ENCODE measurements at regions not wholly inside any gene's neighbourhood (a gene's known extent, or its start where the extent isn't known, plus 50 kb on each side); places are given as distances from the start of the nearest gene placed in this dataset.

DNA sequence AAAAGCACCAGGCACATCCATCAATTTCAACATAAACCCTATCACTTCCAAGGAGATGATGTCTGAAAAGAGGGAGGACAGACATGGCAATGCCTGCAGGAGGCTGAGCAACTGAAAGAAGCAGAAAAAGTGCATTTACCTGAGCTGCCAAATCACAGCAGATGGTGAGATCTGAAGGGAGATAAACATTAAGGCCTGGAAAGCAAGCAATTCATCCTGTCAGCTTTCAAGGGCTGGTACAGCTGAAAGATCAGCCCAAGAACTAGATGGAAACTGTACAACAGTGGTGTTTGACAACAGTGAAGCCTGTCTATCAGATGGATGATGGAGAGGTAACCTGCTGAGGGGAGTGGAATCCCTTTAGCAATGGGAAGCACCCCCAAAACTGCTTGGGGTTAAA is 433.2 kb upstream of the ZNF608 start:
- TF ChIP-seq, protein P1, sequence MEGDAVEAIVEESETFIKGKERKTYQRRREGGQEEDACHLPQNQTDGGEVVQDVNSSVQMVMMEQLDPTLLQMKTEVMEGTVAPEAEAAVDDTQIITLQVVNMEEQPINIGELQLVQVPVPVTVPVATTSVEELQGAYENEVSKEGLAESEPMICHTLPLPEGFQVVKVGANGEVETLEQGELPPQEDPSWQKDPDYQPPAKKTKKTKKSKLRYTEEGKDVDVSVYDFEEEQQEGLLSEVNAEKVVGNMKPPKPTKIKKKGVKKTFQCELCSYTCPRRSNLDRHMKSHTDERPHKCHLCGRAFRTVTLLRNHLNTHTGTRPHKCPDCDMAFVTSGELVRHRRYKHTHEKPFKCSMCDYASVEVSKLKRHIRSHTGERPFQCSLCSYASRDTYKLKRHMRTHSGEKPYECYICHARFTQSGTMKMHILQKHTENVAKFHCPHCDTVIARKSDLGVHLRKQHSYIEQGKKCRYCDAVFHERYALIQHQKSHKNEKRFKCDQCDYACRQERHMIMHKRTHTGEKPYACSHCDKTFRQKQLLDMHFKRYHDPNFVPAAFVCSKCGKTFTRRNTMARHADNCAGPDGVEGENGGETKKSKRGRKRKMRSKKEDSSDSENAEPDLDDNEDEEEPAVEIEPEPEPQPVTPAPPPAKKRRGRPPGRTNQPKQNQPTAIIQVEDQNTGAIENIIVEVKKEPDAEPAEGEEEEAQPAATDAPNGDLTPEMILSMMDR (IDR thresholded peaks at IDR 0.05 in 4 of 5, conservative IDR thresholded peaks at IDR 0.05 in 1 of 5), result no peak
- intact Hi-C loops (cut with DNase I; ENCODE audit: low total_unique reads), result no loop called here
- in situ Hi-C loops (cut with MboI; ENCODE audit: low sequenced_read_pairs in 4 of 4), result no loop called here
- H3K36me3 ChIP-seq, result no peaks in the 10 kb centered on the region
- no peak for ATAC-seq
- no peak overlapping the region for H3K4me3 ChIP-seq
- no peaks in the 10 kb centered on the region for H3K4me1 ChIP-seq
- DNase-seq, result no peak
- H3K27me3 ChIP-seq, result no peaks in the 10 kb centered on the region
- no peak overlapping the region for H3K27ac ChIP-seq
- no peaks in the 10 kb centered on the region for H3K9me3 ChIP-seq

DNA sequence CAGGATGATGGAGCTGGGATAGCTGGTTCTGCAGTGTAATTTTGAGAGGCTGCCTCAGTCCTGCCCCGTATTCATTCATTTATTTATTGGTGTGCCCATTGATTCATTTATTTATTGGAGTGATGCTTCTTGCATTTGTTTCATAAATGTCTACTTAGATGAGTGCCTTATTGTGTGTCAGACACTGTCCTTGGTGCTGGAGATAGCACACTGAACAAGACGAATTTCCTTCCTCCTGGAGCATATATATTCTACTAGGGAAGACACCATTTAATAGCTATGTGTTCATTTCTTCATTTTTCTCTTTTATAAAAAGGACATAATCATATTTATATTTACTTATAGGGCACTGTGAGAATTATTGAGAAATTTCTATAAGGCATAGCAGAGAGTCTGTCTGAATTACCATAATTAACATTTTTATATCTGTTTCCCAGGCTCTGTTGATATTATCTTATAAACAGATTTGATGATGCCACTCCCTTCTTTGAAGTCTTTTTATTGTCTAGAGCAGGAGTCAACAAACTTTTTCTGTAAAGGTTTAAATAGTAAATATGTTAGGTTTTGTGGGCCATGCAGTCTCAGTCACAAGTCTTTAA is 433.9 kb upstream of the ZNF608 start:
- Histone ChIP-seq H3K4me1 (no peaks in the 10 kb centered on the region), H3K36me3 (no peaks in the 10 kb centered on the region), H3K27me3 (no peaks in the 10 kb centered on the region), H3K4me3 (no peak overlapping the region), H3K27ac (no peak overlapping the region), H3K9me3 (no peaks in the 10 kb centered on the region)
- intact Hi-C loops (cut with DNase I; ENCODE audit: low total_unique reads) (no loop called here), in situ Hi-C loops (cut with MboI; ENCODE audit: low sequenced_read_pairs in 4 of 4) (no loop called here)
- no peak for DNase-seq
- TF ChIP-seq, protein P1 (IDR thresholded peaks at IDR 0.05 in 4 of 5, conservative IDR thresholded peaks at IDR 0.05 in 1 of 5), result no peak
- TF ChIP-seq POLR2A (IDR thresholded peaks at IDR 0.05), result no peak
- ATAC-seq, result no peak

DNA sequence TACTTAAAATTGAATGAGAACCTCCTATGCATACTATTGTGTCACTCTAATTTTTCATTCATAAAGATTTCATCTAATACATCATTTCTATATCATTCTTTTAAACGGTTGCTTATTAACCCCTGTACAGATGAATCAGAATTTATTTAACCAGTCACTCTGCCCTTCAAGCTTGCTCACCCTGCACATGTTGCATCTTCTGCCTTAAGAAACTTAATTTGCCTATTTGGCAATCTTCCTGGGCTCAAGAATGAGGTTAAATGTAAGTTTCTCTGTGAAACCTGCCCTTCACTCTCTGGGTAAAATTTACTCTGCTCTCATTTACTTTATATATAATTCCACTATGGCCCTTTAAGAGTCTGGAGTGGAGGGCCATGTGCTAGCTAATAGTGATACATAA is 434.7 kb upstream of the ZNF608 start:
- H3K27me3 ChIP-seq, result no peaks in the 10 kb centered on the region
- H3K27ac ChIP-seq, result no peak overlapping the region
- H3K9me3 ChIP-seq, result no peaks in the 10 kb centered on the region
- no peaks in the 10 kb centered on the region for H3K4me1 ChIP-seq
- H3K4me3 ChIP-seq, result no peak overlapping the region
- no peaks in the 10 kb centered on the region for H3K36me3 ChIP-seq
- intact Hi-C loops (cut with DNase I; ENCODE audit: low total_unique reads) (no loop called here), in situ Hi-C loops (cut with MboI; ENCODE audit: low sequenced_read_pairs in 4 of 4) (no loop called here)
- TF ChIP-seq, protein P1 (IDR thresholded peaks at IDR 0.05 in 4 of 5, conservative IDR thresholded peaks at IDR 0.05 in 1 of 5), result no peak
- TF ChIP-seq POLR2A (IDR thresholded peaks at IDR 0.05), result no peak
- ATAC-seq, result no peak
- DNase-seq, result no peak

DNA sequence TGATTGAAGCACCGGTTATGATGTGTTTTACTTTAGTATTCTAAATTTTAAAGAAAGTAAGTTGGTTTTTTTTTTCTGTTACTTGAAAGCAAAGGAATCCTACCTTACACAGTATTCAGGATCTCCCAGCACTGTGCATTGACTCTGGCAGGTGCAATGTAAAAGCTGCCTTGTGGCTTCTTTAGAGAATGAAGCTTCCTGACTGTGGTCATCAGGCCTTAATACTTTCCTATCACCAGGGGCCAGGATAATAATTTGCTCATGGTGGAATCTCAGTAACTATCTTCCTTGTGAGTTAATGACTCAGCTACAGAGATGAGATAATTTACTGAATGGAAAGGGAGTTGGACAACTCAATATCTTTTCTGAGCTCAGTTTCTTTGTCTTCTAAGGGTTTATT is 435.5 kb upstream of the ZNF608 start:
- in situ Hi-C loops (cut with MboI; ENCODE audit: low sequenced_read_pairs in 4 of 4) (no loop called here), intact Hi-C loops (cut with DNase I; ENCODE audit: low total_unique reads) (no loop called here)
- DNase-seq (no peak), ATAC-seq (no peak)
- Histone ChIP-seq H3K4me3 (no peak overlapping the region), H3K27me3 (no peaks in the 10 kb centered on the region), H3K9me3 (no peaks in the 10 kb centered on the region), H3K27ac (no peak overlapping the region), H3K4me1 (peaks cover 5 to 6% of the 10 kb centered on the region in 2 donors), H3K36me3 (no peaks in the 10 kb centered on the region)
- TF ChIP-seq POLR2A (IDR thresholded peaks at IDR 0.05), result no peak

DNA sequence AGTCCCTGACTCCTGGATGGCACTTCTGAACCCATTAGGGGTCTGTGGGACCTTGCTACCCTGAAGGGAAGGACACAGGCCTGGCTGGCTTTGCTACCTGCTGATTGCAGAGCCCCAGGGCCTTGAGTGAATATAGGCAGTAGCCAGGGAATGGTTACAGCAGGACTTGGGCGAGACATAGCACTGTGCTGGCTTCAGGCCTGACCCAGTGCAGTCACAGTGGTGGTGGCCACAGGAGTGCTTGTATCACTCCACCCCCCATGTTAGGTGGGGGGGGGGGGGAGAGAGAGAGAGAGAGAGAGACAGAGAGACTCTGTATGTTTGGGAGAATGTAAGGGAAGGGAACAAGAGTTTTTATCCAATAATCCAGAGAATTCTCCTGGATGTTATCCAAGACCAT is 439.3 kb upstream of the ZNF608 start:
- no peaks in the 10 kb centered on the region for H3K27me3 ChIP-seq
- TF ChIP-seq, protein P1 (IDR thresholded peaks at IDR 0.05 in 4 of 5, conservative IDR thresholded peaks at IDR 0.05 in 1 of 5), result no peak
- peak overlapping the region in 2 of 4 donors; percentile 68 to 77 for H3K27ac ChIP-seq
- in situ Hi-C loops (cut with MboI; ENCODE audit: low sequenced_read_pairs in 4 of 4) (no loop called here), intact Hi-C loops (cut with DNase I; ENCODE audit: low total_unique reads) (no loop called here)
- H3K4me1 ChIP-seq, result peaks cover 14 to 23% of the 10 kb centered on the region in 2 donors
- H3K36me3 ChIP-seq, result no peaks in the 10 kb centered on the region
- no peak for DNase-seq
- no peak for ATAC-seq
- H3K9me3 ChIP-seq, result no peaks in the 10 kb centered on the region
- no peak overlapping the region for H3K4me3 ChIP-seq

Measured in gastrocnemius medialis (tissue), 4 donors.